Activated CD4-positive, alpha-beta T cell treated with anti-CD3 and anti-CD28 coated beads, Interleukin-2, amount 10 ng/mL, durations not matched to agents 7 days and 5 days (primary cell): ENCODE measurements at regions not wholly inside any gene's neighbourhood (a gene's known extent, or its start where the extent isn't known, plus 50 kb on each side); places are given as distances from the start of the nearest gene placed in this dataset.

Experiments used
- CTCF ChIA-PET: fragments of 350-600 bp; sonication (Branson Sonifier 250); formaldehyde crosslinking; loops from one replicate; lab custom pipeline; 2021; ENCODE audit warnings: antibody characterized with exemption; lab: Charles Lee
- POLR2A ChIA-PET: fragments of 350-600 bp; sonication (Branson Sonifier 250); formaldehyde crosslinking; loops from one replicate; lab custom pipeline; 2021; ENCODE audit warnings: antibody characterized with exemption; lab: Charles Lee
- DNase-seq: peaks from one replicate; pipeline ENCODE4 v3.0.0-alpha.2; 2020
- H3K27ac Mint-ChIP-seq: one replicate; pipeline ENCODE4 v1.8.0; 2021; ENCODE audit warnings: mild to moderate bottlenecking, moderate library complexity, mixed read lengths
- H3K27me3 Mint-ChIP-seq: one replicate; pipeline ENCODE4 v1.8.0; 2021; ENCODE audit warnings: mixed read lengths
- H3K36me3 Mint-ChIP-seq: one replicate; pipeline ENCODE4 v1.8.0; 2021; ENCODE audit warnings: low read depth, mixed read lengths
- H3K4me1 Mint-ChIP-seq: one replicate; pipeline ENCODE4 v1.8.0; 2021; ENCODE audit warnings: mixed read lengths
- H3K4me3 Mint-ChIP-seq: one replicate; pipeline ENCODE4 v1.8.0; 2021; ENCODE audit warnings: mild to moderate bottlenecking, moderate library complexity, mixed read lengths
- H3K9me3 Mint-ChIP-seq: one replicate; pipeline ENCODE4 v1.8.0; 2021; ENCODE audit warnings: mixed read lengths

- no peaks in the 10 kb centered on the region for H3K4me1 Mint-ChIP-seq
- no peak for DNase-seq
- H3K27me3 Mint-ChIP-seq = no peaks in the 10 kb centered on the region
- no peaks in the 10 kb centered on the region for H3K36me3 Mint-ChIP-seq
- ChIA-PET POLR2A (no interaction called here), CTCF (no interaction called here)
- peaks cover 22% of the 10 kb centered on the region for H3K9me3 Mint-ChIP-seq
- H3K27ac Mint-ChIP-seq = no peak overlapping the region
- H3K4me3 Mint-ChIP-seq = no peak overlapping the region
These were observed 1261.7 kb upstream of the AUTS2 start for GRCh38 chr7:68336594-68336993.

GRCh38 chr7:68348401-68348800, 1249.9 kb upstream of the AUTS2 start:
- CTCF ChIA-PET = no interaction called here
- no peak overlapping the region for H3K27ac Mint-ChIP-seq
- H3K36me3 Mint-ChIP-seq = no peaks in the 10 kb centered on the region
- no peaks in the 10 kb centered on the region for H3K4me1 Mint-ChIP-seq
- peaks cover 24% of the 10 kb centered on the region for H3K9me3 Mint-ChIP-seq
- no peak overlapping the region for H3K4me3 Mint-ChIP-seq
- H3K27me3 Mint-ChIP-seq = no peaks in the 10 kb centered on the region
- no peak for DNase-seq
- POLR2A ChIA-PET = no interaction called here

GRCh38 chr7:68362745-68363518, 1235.3 kb upstream of the AUTS2 start:
- POLR2A ChIA-PET = interaction anchor here (0.6 kb wide), 1 partner anchor 20 kb away, joined by 12 read pairs; no protein-coding TSS in a partner anchor
- DNase-seq = no peak
- Mint-ChIP-seq H3K27ac (no peak overlapping the region), H3K36me3 (no peaks in the 10 kb centered on the region), H3K4me3 (no peak overlapping the region), H3K4me1 (no peaks in the 10 kb centered on the region), H3K27me3 (no peaks in the 10 kb centered on the region), H3K9me3 (peaks cover 19% of the 10 kb centered on the region)
- CTCF ChIA-PET = interaction anchor here (0.5 kb wide), 1 partner anchor 1076 kb away, joined by 3 read pairs; no protein-coding TSS in a partner anchor

- Mint-ChIP-seq H3K4me1 (no peaks in the 10 kb centered on the region), H3K4me3 (no peak overlapping the region), H3K27me3 (no peaks in the 10 kb centered on the region), H3K36me3 (no peaks in the 10 kb centered on the region), H3K9me3 (peaks cover 26% of the 10 kb centered on the region), H3K27ac (no peak overlapping the region)
- no peak for DNase-seq
- POLR2A ChIA-PET = no interaction called here
- CTCF ChIA-PET = interaction anchor here (0.7 kb wide), 1 partner anchor 1725 kb away, joined by 3 read pairs; no protein-coding TSS in a partner anchor
These were observed 1233.2 kb upstream of the AUTS2 start for GRCh38 chr7:68364886-68365625.

- ChIA-PET CTCF (no interaction called here), POLR2A (no interaction called here)
- H3K27ac Mint-ChIP-seq = no peak overlapping the region
- H3K9me3 Mint-ChIP-seq = peaks cover 20% of the 10 kb centered on the region
- H3K4me3 Mint-ChIP-seq = no peak overlapping the region
- no peaks in the 10 kb centered on the region for H3K4me1 Mint-ChIP-seq
- H3K27me3 Mint-ChIP-seq = no peaks in the 10 kb centered on the region
- no peaks in the 10 kb centered on the region for H3K36me3 Mint-ChIP-seq
- DNase-seq = no peak
These were observed 1226.3 kb upstream of the AUTS2 start for GRCh38 chr7:68371985-68372384.

- Mint-ChIP-seq H3K4me1 (no peaks in the 10 kb centered on the region), H3K4me3 (no peak overlapping the region), H3K27ac (no peak overlapping the region), H3K36me3 (no peaks in the 10 kb centered on the region), H3K27me3 (no peaks in the 10 kb centered on the region), H3K9me3 (peaks cover 20% of the 10 kb centered on the region)
- CTCF ChIA-PET = no interaction called here
- DNase-seq = no peak
- POLR2A ChIA-PET = no interaction called here
These were observed 1222.1 kb upstream of the AUTS2 start for GRCh38 chr7:68376131-68376661.

GRCh38 chr7:68381731-68382130, 1216.5 kb upstream of the AUTS2 start:
- CTCF ChIA-PET = interaction anchor here (1.1 kb wide), 1 partner anchor 10 kb away, joined by 3 read pairs; no protein-coding TSS in a partner anchor
- H3K4me3 Mint-ChIP-seq = no peak overlapping the region
- H3K27me3 Mint-ChIP-seq = no peaks in the 10 kb centered on the region
- no peak overlapping the region for H3K27ac Mint-ChIP-seq
- H3K36me3 Mint-ChIP-seq = no peaks in the 10 kb centered on the region
- no peak for DNase-seq
- H3K4me1 Mint-ChIP-seq = no peaks in the 10 kb centered on the region
- POLR2A ChIA-PET = no interaction called here
- H3K9me3 Mint-ChIP-seq = peaks cover 27% of the 10 kb centered on the region

- DNase-seq = no peak
- Mint-ChIP-seq H3K9me3 (peaks cover 30% of the 10 kb centered on the region), H3K27ac (no peak overlapping the region), H3K36me3 (no peaks in the 10 kb centered on the region), H3K27me3 (no peaks in the 10 kb centered on the region), H3K4me3 (no peak overlapping the region), H3K4me1 (no peaks in the 10 kb centered on the region)
- ChIA-PET POLR2A (no interaction called here), CTCF (no interaction called here)
These were observed 1213.7 kb upstream of the AUTS2 start for GRCh38 chr7:68384581-68384980.

GRCh38 chr7:68393051-68393450, 1205.2 kb upstream of the AUTS2 start:
- ChIA-PET POLR2A (no interaction called here), CTCF (no interaction called here)
- H3K27ac Mint-ChIP-seq = no peak overlapping the region
- no peaks in the 10 kb centered on the region for H3K4me1 Mint-ChIP-seq
- H3K9me3 Mint-ChIP-seq = peaks cover 30% of the 10 kb centered on the region
- H3K4me3 Mint-ChIP-seq = no peak overlapping the region
- H3K36me3 Mint-ChIP-seq = no peaks in the 10 kb centered on the region
- no peaks in the 10 kb centered on the region for H3K27me3 Mint-ChIP-seq
- DNase-seq = no peak

GRCh38 chr7:68394131-68394530, 1204.1 kb upstream of the AUTS2 start:
- H3K4me1 Mint-ChIP-seq = no peaks in the 10 kb centered on the region
- H3K27me3 Mint-ChIP-seq = no peaks in the 10 kb centered on the region
- peaks cover 27% of the 10 kb centered on the region for H3K9me3 Mint-ChIP-seq
- DNase-seq = no peak
- no peaks in the 10 kb centered on the region for H3K36me3 Mint-ChIP-seq
- CTCF ChIA-PET = no interaction called here
- POLR2A ChIA-PET = no interaction called here
- H3K4me3 Mint-ChIP-seq = no peak overlapping the region
- no peak overlapping the region for H3K27ac Mint-ChIP-seq

- Mint-ChIP-seq H3K27me3 (no peaks in the 10 kb centered on the region), H3K9me3 (peaks cover 31% of the 10 kb centered on the region), H3K4me1 (no peaks in the 10 kb centered on the region), H3K27ac (no peak overlapping the region), H3K4me3 (no peak overlapping the region), H3K36me3 (no peaks in the 10 kb centered on the region)
- POLR2A ChIA-PET = no interaction called here
- CTCF ChIA-PET = no interaction called here
- DNase-seq = no peak
These were observed 1198.2 kb upstream of the AUTS2 start for GRCh38 chr7:68399991-68400590.

GRCh38 chr7:68400783-68401182, 1197.5 kb upstream of the AUTS2 start:
- no peak overlapping the region for H3K4me3 Mint-ChIP-seq
- CTCF ChIA-PET = no interaction called here
- no peaks in the 10 kb centered on the region for H3K27me3 Mint-ChIP-seq
- POLR2A ChIA-PET = no interaction called here
- H3K27ac Mint-ChIP-seq = no peak overlapping the region
- DNase-seq = no peak
- H3K4me1 Mint-ChIP-seq = no peaks in the 10 kb centered on the region
- peaks cover 30% of the 10 kb centered on the region for H3K9me3 Mint-ChIP-seq
- H3K36me3 Mint-ChIP-seq = no peaks in the 10 kb centered on the region

GRCh38 chr7:68401313-68401712, 1197.0 kb upstream of the AUTS2 start:
- CTCF ChIA-PET = no interaction called here
- H3K27ac Mint-ChIP-seq = no peak overlapping the region

More at GRCh38 chr7:68401313-68401712, 1197.0 kb upstream of the AUTS2 start:
- peaks cover 27% of the 10 kb centered on the region for H3K9me3 Mint-ChIP-seq
- POLR2A ChIA-PET = no interaction called here
- H3K4me1 Mint-ChIP-seq = no peaks in the 10 kb centered on the region
- no peaks in the 10 kb centered on the region for H3K36me3 Mint-ChIP-seq
- H3K4me3 Mint-ChIP-seq = no peak overlapping the region
- no peaks in the 10 kb centered on the region for H3K27me3 Mint-ChIP-seq
- no peak for DNase-seq
